ENCODE measurements at regions not wholly inside any gene's neighbourhood (a gene's known extent, or its start where the extent isn't known, plus 50 kb on each side); places are given as distances from the start of the nearest gene placed in this dataset.
"Not testable (repeated sequence)": the region's sequence is repeated elsewhere in the genome, so short reads cannot be mapped to it uniquely, and the experiment has no call there.

GRCh38 chr7:153969016-153969415 is 83.2 kb upstream of the DPP6 start:
- TF ChIP-seq, protein P1, sequence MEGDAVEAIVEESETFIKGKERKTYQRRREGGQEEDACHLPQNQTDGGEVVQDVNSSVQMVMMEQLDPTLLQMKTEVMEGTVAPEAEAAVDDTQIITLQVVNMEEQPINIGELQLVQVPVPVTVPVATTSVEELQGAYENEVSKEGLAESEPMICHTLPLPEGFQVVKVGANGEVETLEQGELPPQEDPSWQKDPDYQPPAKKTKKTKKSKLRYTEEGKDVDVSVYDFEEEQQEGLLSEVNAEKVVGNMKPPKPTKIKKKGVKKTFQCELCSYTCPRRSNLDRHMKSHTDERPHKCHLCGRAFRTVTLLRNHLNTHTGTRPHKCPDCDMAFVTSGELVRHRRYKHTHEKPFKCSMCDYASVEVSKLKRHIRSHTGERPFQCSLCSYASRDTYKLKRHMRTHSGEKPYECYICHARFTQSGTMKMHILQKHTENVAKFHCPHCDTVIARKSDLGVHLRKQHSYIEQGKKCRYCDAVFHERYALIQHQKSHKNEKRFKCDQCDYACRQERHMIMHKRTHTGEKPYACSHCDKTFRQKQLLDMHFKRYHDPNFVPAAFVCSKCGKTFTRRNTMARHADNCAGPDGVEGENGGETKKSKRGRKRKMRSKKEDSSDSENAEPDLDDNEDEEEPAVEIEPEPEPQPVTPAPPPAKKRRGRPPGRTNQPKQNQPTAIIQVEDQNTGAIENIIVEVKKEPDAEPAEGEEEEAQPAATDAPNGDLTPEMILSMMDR (IDR thresholded peaks at IDR 0.05; ENCODE audit: low read depth, low read length, missing input control): not testable (repeated sequence)
- not testable (repeated sequence) for TF ChIP-seq GABPA (IDR thresholded peaks at IDR 0.05 in 1 of 2, conservative IDR thresholded peaks at IDR 0.05 in 1 of 2); RXRA (IDR thresholded peaks at IDR 0.05); EGR1 (IDR thresholded peaks at IDR 0.05; ENCODE audit: low read depth in 2 of 2); TAF1 (conservative IDR thresholded peaks at IDR 0.05); YY1 (IDR thresholded peaks at IDR 0.05); RAD21 (IDR thresholded peaks at IDR 0.05); FOXA1 (IDR thresholded peaks at IDR 0.05); NR2F2 (IDR thresholded peaks at IDR 0.05); SP1 (IDR thresholded peaks at IDR 0.05); MAX (IDR thresholded peaks at IDR 0.05); ZBTB33 (IDR thresholded peaks at IDR 0.05); FOXA2 (IDR thresholded peaks at IDR 0.05)
- TF ChIP-seq, protein P2, sequence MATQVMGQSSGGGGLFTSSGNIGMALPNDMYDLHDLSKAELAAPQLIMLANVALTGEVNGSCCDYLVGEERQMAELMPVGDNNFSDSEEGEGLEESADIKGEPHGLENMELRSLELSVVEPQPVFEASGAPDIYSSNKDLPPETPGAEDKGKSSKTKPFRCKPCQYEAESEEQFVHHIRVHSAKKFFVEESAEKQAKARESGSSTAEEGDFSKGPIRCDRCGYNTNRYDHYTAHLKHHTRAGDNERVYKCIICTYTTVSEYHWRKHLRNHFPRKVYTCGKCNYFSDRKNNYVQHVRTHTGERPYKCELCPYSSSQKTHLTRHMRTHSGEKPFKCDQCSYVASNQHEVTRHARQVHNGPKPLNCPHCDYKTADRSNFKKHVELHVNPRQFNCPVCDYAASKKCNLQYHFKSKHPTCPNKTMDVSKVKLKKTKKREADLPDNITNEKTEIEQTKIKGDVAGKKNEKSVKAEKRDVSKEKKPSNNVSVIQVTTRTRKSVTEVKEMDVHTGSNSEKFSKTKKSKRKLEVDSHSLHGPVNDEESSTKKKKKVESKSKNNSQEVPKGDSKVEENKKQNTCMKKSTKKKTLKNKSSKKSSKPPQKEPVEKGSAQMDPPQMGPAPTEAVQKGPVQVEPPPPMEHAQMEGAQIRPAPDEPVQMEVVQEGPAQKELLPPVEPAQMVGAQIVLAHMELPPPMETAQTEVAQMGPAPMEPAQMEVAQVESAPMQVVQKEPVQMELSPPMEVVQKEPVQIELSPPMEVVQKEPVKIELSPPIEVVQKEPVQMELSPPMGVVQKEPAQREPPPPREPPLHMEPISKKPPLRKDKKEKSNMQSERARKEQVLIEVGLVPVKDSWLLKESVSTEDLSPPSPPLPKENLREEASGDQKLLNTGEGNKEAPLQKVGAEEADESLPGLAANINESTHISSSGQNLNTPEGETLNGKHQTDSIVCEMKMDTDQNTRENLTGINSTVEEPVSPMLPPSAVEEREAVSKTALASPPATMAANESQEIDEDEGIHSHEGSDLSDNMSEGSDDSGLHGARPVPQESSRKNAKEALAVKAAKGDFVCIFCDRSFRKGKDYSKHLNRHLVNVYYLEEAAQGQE (IDR thresholded peaks at IDR 0.05): not testable (repeated sequence)

Measured in liver (tissue), 3 donors.